GM23338 (cell line): ENCODE measurements at regions not wholly inside any gene's neighbourhood (a gene's known extent, or its start where the extent isn't known, plus 50 kb on each side); places are given as distances from the start of the nearest gene placed in this dataset.

Experiments
- ATAC-seq: fragments of 200-7000 bp; cut with Tn5 transposase; 3 replicates; pipeline ENCODE4 v1.9.1; 2020
- DNase-seq: peaks from one replicate; pipeline ENCODE4 v3.0.0-alpha.2; 2015; ENCODE audit warnings: low spot score
- H2AFZ ChIP-seq: fragments of 200-600 bp; sonication (generic); 2 replicates; pipeline ENCODE4 v1.8.0; 2016; ENCODE audit warnings: antibody characterized with exemption, mild to moderate bottlenecking, moderate library complexity
- H3F3A ChIP-seq: fragments of 200-600 bp; sonication (generic); replicated peaks from 2 replicates; pipeline ENCODE4 v1.8.0; 2017; ENCODE audit warnings: antibody characterized with exemption, mixed run types, low read depth
- H3K27ac ChIP-seq: fragments of 200-600 bp; sonication (generic); 2 replicates; pipeline ENCODE4 v1.6.1; 2016; ENCODE audit warnings: low read depth
- H3K27me3 ChIP-seq: fragments of 200-600 bp; sonication (generic); 2 replicates; pipeline ENCODE4 v1.8.0; 2016; ENCODE audit warnings: mild to moderate bottlenecking, mixed run types, moderate library complexity; ENCODE audit not compliant: insufficient read depth
- H3K36me3 ChIP-seq: fragments of 200-600 bp; sonication (generic); 2 replicates; pipeline ENCODE4 v1.8.0; 2016; ENCODE audit warnings: mild to moderate bottlenecking; ENCODE audit not compliant: insufficient read depth
- H3K4me1 ChIP-seq: fragments of 200-600 bp; sonication (generic); 2 replicates; pipeline ENCODE4 v1.8.0; 2016; ENCODE audit warnings: mild to moderate bottlenecking, moderate library complexity; ENCODE audit not compliant: insufficient read depth
- H3K4me2 ChIP-seq: fragments of 200-600 bp; sonication (generic); 2 replicates; pipeline ENCODE4 v1.7.1; 2017; ENCODE audit warnings: mixed run types
- H3K4me3 ChIP-seq: fragments of 200-600 bp; sonication (generic); 2 replicates; pipeline ENCODE4 v1.6.1; 2016; ENCODE audit warnings: mixed run types
- H3K79me2 ChIP-seq: fragments of 200-600 bp; sonication (generic); replicated peaks from 2 replicates; pipeline ENCODE4 v1.8.0; 2017; ENCODE audit warnings: mild to moderate bottlenecking; ENCODE audit not compliant: insufficient read depth
- H3K9me2 ChIP-seq: fragments of 200-600 bp; sonication (generic); 2 replicates; pipeline ENCODE4 v1.8.0; 2017; ENCODE audit not compliant: insufficient read depth
- H4K20me1 ChIP-seq: fragments of 200-600 bp; sonication (generic); replicated peaks from 2 replicates; pipeline ENCODE4 v1.8.0; 2017; ENCODE audit warnings: mild to moderate bottlenecking; ENCODE audit not compliant: insufficient read depth
- H3K27ac Mint-ChIP-seq: 2 replicates; pipeline ENCODE4 v1.8.0; 2020; ENCODE audit warnings: inconsistent platforms, mild to moderate bottlenecking, moderate library complexity, mixed read lengths
- H3K27me3 Mint-ChIP-seq: 3 replicates; pipeline ENCODE4 v1.8.0; 2022; ENCODE audit warnings: low read depth, mild to moderate bottlenecking, moderate library complexity, mixed read lengths, inconsistent platforms; ENCODE audit not compliant: insufficient read depth, poor library complexity
- H3K36me3 Mint-ChIP-seq: 3 replicates; pipeline ENCODE4 v1.8.0; 2021; ENCODE audit warnings: low read depth, mild to moderate bottlenecking, inconsistent platforms, moderate library complexity, mixed read lengths
- H3K4me1 Mint-ChIP-seq: 3 replicates; pipeline ENCODE4 v1.8.0; 2020; ENCODE audit warnings: mild to moderate bottlenecking, inconsistent platforms, mixed read lengths
- H3K4me3 Mint-ChIP-seq: 3 replicates; pipeline ENCODE4 v1.8.0; 2021; ENCODE audit warnings: moderate library complexity, mild to moderate bottlenecking, inconsistent platforms, mixed read lengths
- H3K9me3 Mint-ChIP-seq: 3 replicates; pipeline ENCODE4 v1.8.0; 2020; ENCODE audit warnings: moderate library complexity, mild to moderate bottlenecking, inconsistent platforms, mixed read lengths
- CTCF ChIP-seq, 2 experiments: fragments of 200-600 bp in 1 of 2; sonication (generic) in 1 of 2; conservative IDR thresholded peaks; 2 replicates each; pipeline versions ENCODE4 v1.5.1 to v1.6.1; 2016 to 2017; ENCODE audit warnings: antibody characterized with exemption in 2 of 2, low read depth in 2 of 2, mild to moderate bottlenecking in 2 of 2, moderate library complexity in 1 of 2
- ETS1 ChIP-seq: IDR thresholded peaks from 2 replicates; pipeline ENCODE4 v1.6.1; 2016; ENCODE audit warnings: antibody characterized with exemption
- EZH2 ChIP-seq: fragments of 200-600 bp; sonication (generic); IDR thresholded peaks from one replicate; pipeline ENCODE4 v1.8.0; 2017; ENCODE audit warnings: antibody characterized with exemption, mild to moderate bottlenecking, low read depth; ENCODE audit not compliant: unreplicated experiment
- EZH2phosphoT487 ChIP-seq: fragments of 200-600 bp; sonication (generic); IDR thresholded peaks from one replicate; pipeline ENCODE4 v1.8.1; 2018; ENCODE audit warnings: antibody characterized with exemption; ENCODE audit not compliant: unreplicated experiment
- NANOG ChIP-seq: IDR thresholded peaks from 2 replicates; pipeline ENCODE4 v1.6.1; 2016; ENCODE audit warnings: antibody characterized with exemption, borderline replicate concordance
- POLR2AphosphoS5 ChIP-seq: IDR thresholded peaks from 2 replicates; pipeline ENCODE4 v1.6.1; 2016; ENCODE audit warnings: antibody characterized with exemption, low read depth
- REST ChIP-seq: IDR thresholded peaks from one replicate; pipeline ENCODE4 v1.6.1; 2018; ENCODE audit warnings: antibody characterized with exemption; ENCODE audit not compliant: unreplicated experiment
- STAT1 ChIP-seq: IDR thresholded peaks from one replicate; pipeline ENCODE4 v1.6.1; 2016; ENCODE audit warnings: antibody characterized with exemption; ENCODE audit not compliant: unreplicated experiment
- ZNF114 ChIP-seq: fragments of 250-450 bp; sonication (Bioruptor Pico); IDR thresholded peaks from 2 replicates; pipeline ENCODE4 v1.5.0; 2020; ENCODE audit warnings: mild to moderate bottlenecking, moderate library complexity
- ZNF462 ChIP-seq: fragments of 250-450 bp; sonication (Bioruptor Pico); IDR thresholded peaks from 2 replicates; pipeline ENCODE4 v1.5.0; 2020; ENCODE audit warnings: mild to moderate bottlenecking, moderate library complexity

- no peak for TF ChIP-seq POLR2AphosphoS5
- no peak for TF ChIP-seq ZNF114 (CRISPR knock-in tag)
- no peak for TF ChIP-seq CTCF (conservative IDR thresholded peaks at IDR 0.05; ENCODE audit: low read depth in 2 of 2)
- TF ChIP-seq EZH2: no peak
- no peak for TF ChIP-seq NANOG
- no peak for TF ChIP-seq ETS1
Measured at GRCh38 chr5:105663671-105664070, 2007.1 kb downstream of the EFNA5 start (continued).

GRCh38 chr5:105659396-105659795 is 2011.3 kb downstream of the EFNA5 start:
- H3K4me3 ChIP-seq: no peak overlapping the region
- no peaks in the 10 kb centered on the region for H3F3A ChIP-seq
- no peaks in the 10 kb centered on the region for H3K79me2 ChIP-seq
- no peaks in the 10 kb centered on the region for H4K20me1 ChIP-seq
- no peak overlapping the region for H3K27ac ChIP-seq
- H3K36me3 ChIP-seq: no peaks in the 10 kb centered on the region
- no peaks in the 10 kb centered on the region for H3K9me2 ChIP-seq
- H3K27me3 ChIP-seq: no peaks in the 10 kb centered on the region
- no peak for ATAC-seq
- no peaks in the 10 kb centered on the region for H3K9me3 Mint-ChIP-seq
- H3K4me2 ChIP-seq: no peak overlapping the region
- no peak for DNase-seq
- H3K27me3 Mint-ChIP-seq: no peaks in the 10 kb centered on the region
- H3K4me3 Mint-ChIP-seq: no peak overlapping the region
- no peaks in the 10 kb centered on the region for H3K4me1 Mint-ChIP-seq
- H2AFZ ChIP-seq: no peak overlapping the region
- H3K27ac Mint-ChIP-seq: no peak overlapping the region
- H3K36me3 Mint-ChIP-seq: no peaks in the 10 kb centered on the region
- no peaks in the 10 kb centered on the region for H3K4me1 ChIP-seq
- TF ChIP-seq CTCF (conservative IDR thresholded peaks at IDR 0.05; ENCODE audit: low read depth in 2 of 2): no peak
- no peak for TF ChIP-seq EZH2phosphoT487
- no peak for TF ChIP-seq STAT1
- no peak for TF ChIP-seq REST
- TF ChIP-seq POLR2AphosphoS5: no peak
- TF ChIP-seq ZNF462: no peak
- no peak for TF ChIP-seq NANOG
